GM21737 (cell line): ENCODE measurements at regions not wholly inside any gene's neighbourhood (a gene's known extent, or its start where the extent isn't known, plus 50 kb on each side); places are given as distances from the start of the nearest gene placed in this dataset.

Experiments used
- ATAC-seq: cut with Tn5 transposase; IDR thresholded peaks from one replicate; pipeline ENCODE4 v1.9.1; 2021; ENCODE audit warnings: mild to moderate bottlenecking, moderate library complexity; ENCODE audit not compliant: unreplicated experiment

- ATAC-seq, result no peak
Observed at GRCh38 chr5:68771221-68771620, 322.6 kb upstream of the SLC30A5 start.

DNA sequence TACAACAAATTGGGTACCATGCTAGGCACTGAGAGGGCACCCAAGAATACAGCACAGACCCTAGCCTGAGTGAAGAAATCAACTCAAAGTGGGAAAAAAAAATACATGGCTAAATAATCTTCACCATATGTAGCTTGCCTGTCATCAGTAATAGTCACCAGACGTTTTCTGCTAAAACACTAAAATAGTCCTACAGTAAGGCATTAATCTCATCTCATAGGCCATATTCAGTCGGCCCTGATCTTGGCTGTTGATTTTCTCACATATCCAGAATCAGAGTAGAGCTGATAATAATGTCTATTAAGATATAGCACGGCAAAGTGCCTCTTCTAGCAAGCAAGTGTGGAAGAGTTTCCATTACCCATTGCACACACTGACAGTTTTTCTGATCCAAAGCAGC is 322.1 kb upstream of the SLC30A5 start:
- no peak for ATAC-seq

- no peak for ATAC-seq
Observed at GRCh38 chr5:68776381-68776780, 317.4 kb upstream of the SLC30A5 start.

DNA sequence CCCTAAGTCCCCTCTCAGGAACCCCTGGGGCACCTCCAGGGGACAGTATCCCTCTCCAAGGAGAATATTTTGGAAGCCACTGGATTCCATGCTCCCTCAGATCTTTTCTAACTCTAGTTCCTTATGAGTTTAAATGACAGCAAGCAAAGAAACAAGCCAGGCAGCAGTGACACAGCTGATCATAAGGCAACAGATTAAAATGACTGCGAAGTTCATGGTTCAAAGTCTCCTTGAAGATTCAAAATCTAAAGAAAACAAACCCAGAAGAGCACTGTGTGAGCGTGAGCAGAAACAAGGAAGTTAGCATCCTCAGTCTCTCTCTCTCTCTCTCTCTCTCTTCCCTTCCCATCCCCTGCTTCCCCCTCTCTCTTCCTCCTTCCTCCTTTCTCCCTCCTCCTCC is 316.7 kb upstream of the SLC30A5 start:
- ATAC-seq, result no peak

GRCh38 chr5:68778484-68778883 is 315.3 kb upstream of the SLC30A5 start:
- ATAC-seq, result no peak

- no peak for ATAC-seq
Observed at GRCh38 chr5:68780299-68780955, 313.4 kb upstream of the SLC30A5 start.

GRCh38 chr5:68793074-68793473 is 300.7 kb upstream of the SLC30A5 start:
- ATAC-seq, result no peak

DNA sequence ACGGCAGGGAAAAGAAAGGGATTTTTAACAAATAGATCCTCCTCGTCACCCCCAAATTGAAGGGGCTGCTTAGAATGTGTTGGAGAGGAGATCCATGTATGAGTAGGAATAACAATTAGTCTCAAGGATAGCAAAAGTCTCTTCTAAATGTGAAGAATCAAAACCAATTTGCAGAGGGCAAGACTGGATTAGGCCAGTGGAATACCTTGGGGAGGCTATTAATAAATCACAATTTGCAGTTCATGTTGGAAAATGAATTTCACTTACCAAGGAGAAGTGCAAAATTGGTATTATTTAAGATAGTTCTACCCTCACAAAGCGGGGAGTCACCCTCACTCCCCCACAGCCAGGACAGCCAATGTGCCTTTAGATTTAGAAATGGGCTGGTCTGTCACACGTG is 299.8 kb upstream of the SLC30A5 start:
- ATAC-seq, result no peak

DNA sequence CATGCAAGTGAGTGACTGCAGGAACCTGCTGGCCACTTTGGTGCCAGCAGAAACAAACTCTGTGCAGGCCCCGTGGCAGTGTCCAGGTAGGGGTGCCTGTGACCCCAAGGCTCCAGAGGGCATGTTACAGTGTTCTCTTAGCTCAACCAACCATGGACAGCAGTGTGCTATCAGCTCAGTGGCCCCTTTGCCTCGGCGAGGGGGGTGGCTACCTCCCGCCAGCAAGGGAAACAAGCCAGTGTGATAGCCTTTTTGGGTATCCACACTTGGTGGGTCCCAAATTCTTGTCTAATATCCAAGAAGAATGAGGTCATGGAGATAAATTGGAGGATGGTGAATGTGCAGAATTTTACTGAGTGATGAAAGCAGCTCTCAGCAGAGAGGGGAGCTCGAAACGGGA is 298.6 kb upstream of the SLC30A5 start:
- no peak for ATAC-seq

DNA sequence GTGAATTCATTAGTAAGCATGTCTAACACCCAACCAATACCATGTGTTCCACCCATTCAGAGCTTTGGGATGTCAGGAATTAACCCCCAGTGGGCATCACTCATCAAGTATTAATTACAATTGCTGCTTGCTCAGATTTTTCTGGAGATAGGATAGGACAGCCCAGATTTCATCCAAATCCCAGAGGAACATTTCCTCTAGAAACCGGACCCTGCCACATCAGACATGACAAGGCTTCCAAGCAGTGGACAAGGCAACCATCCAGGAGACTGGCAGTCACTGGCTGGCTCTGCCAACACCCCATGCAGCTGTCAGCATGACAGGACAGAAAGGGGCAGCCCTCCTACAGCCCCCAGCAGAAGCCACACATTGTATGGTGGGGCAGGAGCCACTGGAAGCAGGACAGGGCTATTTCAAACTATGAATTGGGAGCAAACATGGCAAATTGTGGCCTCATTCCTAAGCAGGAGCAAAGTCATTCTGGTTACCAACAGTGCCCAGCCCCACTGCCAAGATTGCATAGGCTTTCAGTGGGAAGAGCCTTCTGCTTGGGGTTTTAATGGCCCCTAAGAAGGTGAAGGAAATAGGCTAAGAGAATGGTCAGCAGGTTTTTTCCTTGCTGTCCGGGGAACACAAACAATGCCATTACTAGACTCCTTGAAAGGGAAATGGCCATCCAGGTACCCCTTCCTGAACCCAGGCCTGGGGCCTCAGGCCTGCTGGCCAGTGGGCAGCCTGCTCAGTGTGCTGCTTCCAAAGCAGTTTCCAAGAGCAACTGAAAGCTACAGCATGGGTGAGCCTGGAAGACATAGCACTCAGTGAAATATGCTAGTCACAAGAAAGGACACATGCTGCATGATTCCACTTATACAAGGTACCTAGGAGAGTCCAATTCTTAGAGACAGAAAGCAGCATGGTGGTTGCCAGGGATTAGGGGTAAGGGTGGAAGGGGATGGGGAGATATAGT is 294.7 kb upstream of the SLC30A5 start:
- ATAC-seq, result no peak

DNA sequence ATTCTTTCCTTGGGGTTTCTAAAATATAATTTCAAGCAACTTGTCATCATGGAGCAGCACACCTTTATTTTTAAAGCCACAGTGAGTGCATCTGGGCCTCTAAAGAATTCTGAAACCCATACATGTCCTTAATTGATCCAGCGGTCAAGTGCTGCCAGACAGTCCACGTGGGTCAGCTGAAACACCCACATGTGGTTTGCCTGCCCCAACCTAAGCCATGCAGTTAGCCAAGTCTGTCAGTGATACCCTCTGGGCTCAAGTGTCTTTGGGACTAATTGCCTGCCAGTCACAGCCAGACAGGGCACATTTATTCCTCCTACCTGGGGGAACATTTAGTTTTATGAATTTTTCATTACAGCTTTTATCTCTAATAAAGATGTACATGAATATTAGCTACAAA is 291.4 kb upstream of the SLC30A5 start:
- no peak for ATAC-seq

- ATAC-seq, result no peak
Observed at GRCh38 chr5:68803881-68804319, 289.9 kb upstream of the SLC30A5 start.

DNA sequence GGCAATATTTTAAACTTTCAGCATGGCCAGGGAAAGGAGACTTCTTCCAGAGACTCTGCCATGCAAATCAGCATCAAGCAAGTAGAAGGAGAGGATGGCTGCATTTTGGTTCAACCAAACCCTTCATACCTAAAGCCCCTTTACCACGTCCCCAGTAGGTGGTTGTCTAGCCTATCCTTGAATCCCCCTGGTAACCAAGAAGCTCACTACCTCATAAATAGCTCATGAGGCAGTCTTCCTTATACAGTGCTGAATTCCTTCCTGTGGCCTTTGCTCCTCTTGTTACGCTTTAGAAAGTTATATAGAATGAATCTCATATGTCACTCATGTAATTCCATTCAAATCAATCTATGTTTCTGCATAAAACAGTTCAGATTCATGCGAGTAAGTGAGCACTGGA is 289.5 kb upstream of the SLC30A5 start:
- no peak for ATAC-seq

- ATAC-seq, result no peak
Observed at GRCh38 chr5:68805444-68805843, 288.4 kb upstream of the SLC30A5 start.

DNA sequence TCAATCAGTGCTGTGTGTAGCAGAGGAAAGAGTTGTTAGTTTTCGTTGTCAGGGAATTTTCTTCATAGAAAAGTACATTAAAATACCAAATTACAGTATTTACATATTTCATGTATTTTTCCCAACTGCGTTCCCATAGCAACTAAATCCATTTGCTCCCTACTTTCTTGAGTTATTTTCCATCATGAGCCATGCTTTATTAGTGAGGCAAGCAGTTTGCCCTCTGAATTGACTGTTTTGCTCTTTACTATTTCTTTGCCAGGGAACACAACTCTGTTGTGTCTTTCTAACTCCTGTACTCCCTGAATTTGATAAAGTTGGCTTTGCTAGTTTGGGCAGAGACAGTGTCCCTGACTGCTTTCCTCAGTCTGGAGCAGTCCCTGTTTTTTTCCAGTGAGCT is 276.2 kb upstream of the SLC30A5 start:
- ATAC-seq, result no peak

GRCh38 chr5:68818057-68818695 is 275.6 kb upstream of the SLC30A5 start:
- no peak for ATAC-seq

GRCh38 chr5:68818870-68819269 is 274.9 kb upstream of the SLC30A5 start:
- no peak for ATAC-seq

DNA sequence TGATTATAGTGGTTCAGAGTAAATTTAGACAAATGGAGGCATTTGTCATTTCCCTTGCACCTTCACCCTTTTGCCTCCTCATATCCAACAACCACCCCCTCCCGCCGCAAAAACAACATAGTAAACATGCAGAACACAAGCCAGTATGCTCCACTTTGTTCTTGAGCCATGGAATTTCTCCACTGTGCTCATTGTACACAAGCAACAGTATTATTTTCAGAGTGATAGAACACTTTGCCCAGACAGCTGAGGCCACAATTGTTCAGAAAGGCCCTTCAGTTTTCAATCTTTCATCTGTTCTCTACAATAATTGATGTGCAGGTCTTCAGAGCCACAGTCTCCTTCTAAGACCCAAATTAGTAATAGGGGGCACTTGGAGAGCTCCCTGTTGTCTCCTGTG is 272.8 kb upstream of the SLC30A5 start:
- ATAC-seq, result no peak

- no peak for ATAC-seq
Observed at GRCh38 chr5:68822796-68823195, 271.0 kb upstream of the SLC30A5 start.

- ATAC-seq, result no peak
Observed at GRCh38 chr5:68823301-68823700, 270.5 kb upstream of the SLC30A5 start.

- no peak for ATAC-seq
Observed at GRCh38 chr5:68830377-68830898, 263.4 kb upstream of the SLC30A5 start.
